ENCODE measurements at regions not wholly inside any gene's neighbourhood (a gene's known extent, or its start where the extent isn't known, plus 50 kb on each side); places are given as distances from the start of the nearest gene placed in this dataset.

GRCh38 chr15:69949485-69949884 lies 148.2 kb downstream of the TLE3 start:
- TF ChIP-seq, protein P1, sequence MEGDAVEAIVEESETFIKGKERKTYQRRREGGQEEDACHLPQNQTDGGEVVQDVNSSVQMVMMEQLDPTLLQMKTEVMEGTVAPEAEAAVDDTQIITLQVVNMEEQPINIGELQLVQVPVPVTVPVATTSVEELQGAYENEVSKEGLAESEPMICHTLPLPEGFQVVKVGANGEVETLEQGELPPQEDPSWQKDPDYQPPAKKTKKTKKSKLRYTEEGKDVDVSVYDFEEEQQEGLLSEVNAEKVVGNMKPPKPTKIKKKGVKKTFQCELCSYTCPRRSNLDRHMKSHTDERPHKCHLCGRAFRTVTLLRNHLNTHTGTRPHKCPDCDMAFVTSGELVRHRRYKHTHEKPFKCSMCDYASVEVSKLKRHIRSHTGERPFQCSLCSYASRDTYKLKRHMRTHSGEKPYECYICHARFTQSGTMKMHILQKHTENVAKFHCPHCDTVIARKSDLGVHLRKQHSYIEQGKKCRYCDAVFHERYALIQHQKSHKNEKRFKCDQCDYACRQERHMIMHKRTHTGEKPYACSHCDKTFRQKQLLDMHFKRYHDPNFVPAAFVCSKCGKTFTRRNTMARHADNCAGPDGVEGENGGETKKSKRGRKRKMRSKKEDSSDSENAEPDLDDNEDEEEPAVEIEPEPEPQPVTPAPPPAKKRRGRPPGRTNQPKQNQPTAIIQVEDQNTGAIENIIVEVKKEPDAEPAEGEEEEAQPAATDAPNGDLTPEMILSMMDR (IDR thresholded peaks at IDR 0.05) = no peak
- H3K9me3 ChIP-seq (ENCODE audit: control insufficient read depth, insufficient read depth, low read length) = no peaks in the 10 kb centered on the region
- Mint-ChIP-seq H3K27me3 (ENCODE audit: low read depth in 2 of 2) (peaks cover 6 to 7% of the 10 kb centered on the region in 2 donors), H3K4me3 (no peak overlapping the region), H3K27ac (no peak overlapping the region), H3K9me3 (no peaks in the 10 kb centered on the region), H3K4me1 (no peaks in the 10 kb centered on the region), H3K36me3 (no peaks in the 10 kb centered on the region)
- no peaks in the 10 kb centered on the region for H3K36me3 ChIP-seq (ENCODE audit: control insufficient read depth, insufficient read depth, low read length)
- 37% methylated on average over 7 of the region's 7 CpGs for WGBS (ENCODE audit: insufficient coverage)
- intact Hi-C loops (cut with micrococcal nuclease) = no loop called here
- no peak overlapping the region for H3K4me3 ChIP-seq (ENCODE audit: low read length)
- DNase-seq (no peak), ATAC-seq (no peak)
- no peak overlapping the region for H3K27ac ChIP-seq (ENCODE audit: low read length)
- H3K4me1 ChIP-seq (ENCODE audit: control insufficient read depth, insufficient read depth, low read length) = no peaks in the 10 kb centered on the region
- H3K27me3 ChIP-seq (ENCODE audit: control insufficient read depth, insufficient read depth, low read length) = no peaks in the 10 kb centered on the region

GRCh38 chr15:69951256-69951897 lies 146.3 kb downstream of the TLE3 start:
- DNase-seq (no peak), ATAC-seq (no peak)
- Histone ChIP-seq H3K9me3 (ENCODE audit: control insufficient read depth, insufficient read depth, low read length) (no peaks in the 10 kb centered on the region), H3K36me3 (ENCODE audit: control insufficient read depth, insufficient read depth, low read length) (no peaks in the 10 kb centered on the region), H3K4me3 (ENCODE audit: low read length) (no peak overlapping the region), H3K4me1 (ENCODE audit: control insufficient read depth, insufficient read depth, low read length) (no peaks in the 10 kb centered on the region), H3K27me3 (ENCODE audit: control insufficient read depth, insufficient read depth, low read length) (no peaks in the 10 kb centered on the region), H3K27ac (ENCODE audit: low read length) (no peak overlapping the region)
- intact Hi-C loops (cut with micrococcal nuclease) = no loop called here
- 91% methylated on average over 1 of the region's 2 CpGs for WGBS (ENCODE audit: insufficient coverage)
- Mint-ChIP-seq H3K36me3 (no peaks in the 10 kb centered on the region), H3K9me3 (no peaks in the 10 kb centered on the region), H3K27me3 (ENCODE audit: low read depth in 2 of 2) (peaks cover 4 to 10% of the 10 kb centered on the region in 2 donors), H3K4me1 (no peaks in the 10 kb centered on the region), H3K27ac (no peak overlapping the region), H3K4me3 (no peak overlapping the region)
- TF ChIP-seq, protein P1 (IDR thresholded peaks at IDR 0.05) = no peak

DNA sequence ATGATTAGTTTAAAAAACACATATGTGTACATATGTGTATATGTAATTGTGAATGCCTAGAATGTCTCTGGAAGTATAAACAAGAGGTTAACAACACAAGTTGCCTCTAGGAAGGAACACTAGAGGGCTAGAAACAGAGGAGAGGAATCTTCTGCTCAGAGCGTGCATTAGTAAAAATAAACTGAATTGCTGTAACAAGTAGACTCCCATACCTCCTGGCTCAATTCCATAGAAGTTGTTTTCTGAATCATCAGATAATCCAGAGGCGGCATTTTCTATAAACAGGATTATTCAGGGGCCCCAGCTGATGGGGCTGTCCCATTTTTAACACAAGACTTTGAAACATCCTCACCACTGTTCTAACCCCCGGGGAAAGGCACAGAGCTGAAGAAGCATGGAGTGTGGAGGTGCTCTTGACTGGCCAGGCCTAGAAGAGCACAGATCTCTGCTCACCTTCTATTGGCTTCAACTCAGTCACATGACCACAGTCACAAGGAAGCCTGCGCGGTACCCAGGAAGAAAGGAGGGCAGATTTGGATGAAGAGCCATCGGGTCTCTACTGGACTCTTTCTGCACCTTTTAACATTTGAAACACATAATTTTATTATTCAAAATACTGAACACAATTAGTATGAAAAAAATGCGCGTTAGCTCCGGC lies 145.7 kb downstream of the TLE3 start:
- H3K27me3 ChIP-seq (ENCODE audit: control insufficient read depth, insufficient read depth, low read length) = no peaks in the 10 kb centered on the region
- H3K27ac Mint-ChIP-seq = no peak overlapping the region
- no peak overlapping the region for H3K27ac ChIP-seq (ENCODE audit: low read length)
- no peaks in the 10 kb centered on the region for H3K9me3 Mint-ChIP-seq
- H3K9me3 ChIP-seq (ENCODE audit: control insufficient read depth, insufficient read depth, low read length) = no peaks in the 10 kb centered on the region
- no peaks in the 10 kb centered on the region for H3K36me3 ChIP-seq (ENCODE audit: control insufficient read depth, insufficient read depth, low read length)
- H3K36me3 Mint-ChIP-seq = no peaks in the 10 kb centered on the region
- no peak overlapping the region for H3K4me3 ChIP-seq (ENCODE audit: low read length)
- peaks cover 4 to 10% of the 10 kb centered on the region in 2 donors for H3K27me3 Mint-ChIP-seq (ENCODE audit: low read depth in 2 of 2)
- TF ChIP-seq, protein P1 (IDR thresholded peaks at IDR 0.05) = no peak
- H3K4me1 Mint-ChIP-seq = no peaks in the 10 kb centered on the region
- 98% methylated on average over 8 of the region's 9 CpGs for WGBS (ENCODE audit: insufficient coverage)
- no peak overlapping the region for H3K4me3 Mint-ChIP-seq
- DNase-seq = no peak
- H3K4me1 ChIP-seq (ENCODE audit: control insufficient read depth, insufficient read depth, low read length) = no peaks in the 10 kb centered on the region
- intact Hi-C loops (cut with micrococcal nuclease) = no loop called here
- ATAC-seq = no peak

DNA sequence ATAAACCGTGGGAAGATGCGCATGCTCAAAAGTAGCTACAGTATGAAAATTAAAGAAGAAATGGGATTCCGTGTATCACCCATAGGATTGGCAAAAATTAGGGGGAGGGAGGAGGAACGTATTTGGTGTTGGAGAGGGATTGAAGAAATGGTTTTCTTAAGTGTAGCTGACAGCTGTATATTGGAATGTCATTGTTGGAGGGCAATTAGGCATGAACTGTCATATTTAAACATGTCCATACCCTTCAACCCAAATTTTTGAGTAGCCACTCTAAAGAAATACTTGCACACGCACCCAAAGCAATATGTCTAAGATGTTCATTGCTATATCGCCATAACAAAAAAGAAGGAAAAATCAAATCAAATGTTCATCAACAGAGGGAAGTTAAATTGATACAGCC lies 144.7 kb downstream of the TLE3 start:
- no peak for ATAC-seq
- no peaks in the 10 kb centered on the region for H3K9me3 ChIP-seq (ENCODE audit: control insufficient read depth, insufficient read depth, low read length)

More for the DNA sequence above, 144.7 kb downstream of the TLE3 start:
- Mint-ChIP-seq H3K4me1 (no peaks in the 10 kb centered on the region), H3K4me3 (no peak overlapping the region), H3K36me3 (no peaks in the 10 kb centered on the region), H3K9me3 (no peaks in the 10 kb centered on the region), H3K27ac (no peak overlapping the region), H3K27me3 (ENCODE audit: low read depth in 2 of 2) (peaks cover 4 to 10% of the 10 kb centered on the region in 2 donors)
- no peaks in the 10 kb centered on the region for H3K4me1 ChIP-seq (ENCODE audit: control insufficient read depth, insufficient read depth, low read length)
- 93% methylated on average over 6 of the region's 6 CpGs for WGBS (ENCODE audit: insufficient coverage)
- TF ChIP-seq, protein P1 (IDR thresholded peaks at IDR 0.05) = no peak
- no peak for DNase-seq
- H3K36me3 ChIP-seq (ENCODE audit: control insufficient read depth, insufficient read depth, low read length) = no peaks in the 10 kb centered on the region
- H3K4me3 ChIP-seq (ENCODE audit: low read length) = no peak overlapping the region
- no peaks in the 10 kb centered on the region for H3K27me3 ChIP-seq (ENCODE audit: control insufficient read depth, insufficient read depth, low read length)
- no peak overlapping the region for H3K27ac ChIP-seq (ENCODE audit: low read length)
- intact Hi-C loops (cut with micrococcal nuclease) = no loop called here
